Left lung (tissue), 4 donors: ENCODE measurements at regions not wholly inside any gene's neighbourhood (a gene's known extent, or its start where the extent isn't known, plus 50 kb on each side); places are given as distances from the start of the nearest gene placed in this dataset.

ENCODE experiments used
- ATAC-seq: fragments of 200-7000 bp; cut with Tn5 transposase; one replicate; pipeline ENCODE4 v1.9.1; 2020; ENCODE audit warnings: moderate library complexity
- DNase-seq, 4 donors: peaks; one replicate each; pipeline ENCODE4 v3.0.0-alpha.2; 2013 to 2020
- H3K27ac ChIP-seq, 2 donors: fragments of 200-600 bp; sonication (generic) in 1 of 2; one replicate each; pipeline versions ENCODE4 v1.5.0 to v1.8.0; 2020 to 2021
- H3K27me3 ChIP-seq, 2 donors: fragments of 200-600 bp; sonication (generic) in 1 of 2; one replicate each; pipeline versions ENCODE4 v1.5.0 to v1.8.0; 2020 to 2021
- H3K36me3 ChIP-seq, 2 donors: fragments of 200-600 bp; sonication (generic) in 1 of 2; one replicate each; pipeline versions ENCODE4 v1.5.0 to v1.8.0; 2020 to 2021
- H3K4me1 ChIP-seq, 2 donors: fragments of 200-600 bp; one replicate each; pipeline ENCODE4 v1.8.0; 2021
- H3K4me3 ChIP-seq, 2 donors: fragments of 200-600 bp; sonication (generic) in 1 of 2; one replicate each; pipeline versions ENCODE4 v1.5.0 to v1.8.0; 2020 to 2021; ENCODE audit warnings: mild to moderate bottlenecking in 1 of 2
- H3K9me3 ChIP-seq, 2 donors: fragments of 200-600 bp; sonication (generic) in 1 of 2; one replicate each; pipeline versions ENCODE4 v1.5.0 to v1.8.0; 2020 to 2021
- intact Hi-C, 2 donors: fragments of 100-400 bp; cut with DNase I; formaldehyde crosslinking; loops; one replicate each; pipeline versions ENCODE4 v1.11.2 to v1.14.2; 2022
- TF ChIP-seq, protein P1 (sequence below), 2 donors: fragments of 200-600 bp; sonication (generic) in 1 of 2; IDR thresholded peaks; one replicate each; pipeline versions ENCODE4 v1.5.0 to v1.8.0; 2021; ENCODE audit warnings: antibody characterized with exemption in 2 of 2
- donor health status: DM: no; HTN: yes; CAD: no.
- donor health status: DM: no; HTN: no; CAD: no.

DNA sequence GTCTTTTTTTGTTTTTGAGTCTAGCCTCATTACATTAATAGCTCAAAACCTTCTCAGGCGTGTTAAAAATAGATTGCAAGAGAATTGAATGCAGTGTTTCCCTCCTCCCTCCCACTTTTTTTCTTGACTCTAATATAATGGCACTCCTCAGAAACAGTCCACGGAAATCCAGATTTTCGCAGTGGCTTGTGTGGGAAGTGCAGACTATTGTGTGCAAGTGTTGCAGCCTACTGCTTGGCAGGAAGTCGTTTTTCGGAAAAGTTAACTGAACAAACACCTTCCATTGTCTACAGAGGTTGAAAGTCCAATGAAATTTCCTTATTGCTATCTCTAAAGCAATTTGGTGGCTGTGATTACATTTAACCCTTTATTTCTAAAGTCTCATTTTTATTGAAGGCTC, 147.9 kb upstream of the E2F7 start:
- no peaks in the 10 kb centered on the region for H3K36me3 ChIP-seq
- H3K27me3 ChIP-seq: no peaks in the 10 kb centered on the region
- H3K27ac ChIP-seq: no peak overlapping the region
- DNase-seq (no peak), ATAC-seq (no peak)
- H3K9me3 ChIP-seq: peaks cover 0 to 6% of the 10 kb centered on the region in 2 donors
- TF ChIP-seq, protein P1, sequence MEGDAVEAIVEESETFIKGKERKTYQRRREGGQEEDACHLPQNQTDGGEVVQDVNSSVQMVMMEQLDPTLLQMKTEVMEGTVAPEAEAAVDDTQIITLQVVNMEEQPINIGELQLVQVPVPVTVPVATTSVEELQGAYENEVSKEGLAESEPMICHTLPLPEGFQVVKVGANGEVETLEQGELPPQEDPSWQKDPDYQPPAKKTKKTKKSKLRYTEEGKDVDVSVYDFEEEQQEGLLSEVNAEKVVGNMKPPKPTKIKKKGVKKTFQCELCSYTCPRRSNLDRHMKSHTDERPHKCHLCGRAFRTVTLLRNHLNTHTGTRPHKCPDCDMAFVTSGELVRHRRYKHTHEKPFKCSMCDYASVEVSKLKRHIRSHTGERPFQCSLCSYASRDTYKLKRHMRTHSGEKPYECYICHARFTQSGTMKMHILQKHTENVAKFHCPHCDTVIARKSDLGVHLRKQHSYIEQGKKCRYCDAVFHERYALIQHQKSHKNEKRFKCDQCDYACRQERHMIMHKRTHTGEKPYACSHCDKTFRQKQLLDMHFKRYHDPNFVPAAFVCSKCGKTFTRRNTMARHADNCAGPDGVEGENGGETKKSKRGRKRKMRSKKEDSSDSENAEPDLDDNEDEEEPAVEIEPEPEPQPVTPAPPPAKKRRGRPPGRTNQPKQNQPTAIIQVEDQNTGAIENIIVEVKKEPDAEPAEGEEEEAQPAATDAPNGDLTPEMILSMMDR (IDR thresholded peaks at IDR 0.05): no peak
- intact Hi-C loops: no loop called here
- H3K4me1 ChIP-seq: no peaks in the 10 kb centered on the region
- H3K4me3 ChIP-seq: no peak overlapping the region

DNA sequence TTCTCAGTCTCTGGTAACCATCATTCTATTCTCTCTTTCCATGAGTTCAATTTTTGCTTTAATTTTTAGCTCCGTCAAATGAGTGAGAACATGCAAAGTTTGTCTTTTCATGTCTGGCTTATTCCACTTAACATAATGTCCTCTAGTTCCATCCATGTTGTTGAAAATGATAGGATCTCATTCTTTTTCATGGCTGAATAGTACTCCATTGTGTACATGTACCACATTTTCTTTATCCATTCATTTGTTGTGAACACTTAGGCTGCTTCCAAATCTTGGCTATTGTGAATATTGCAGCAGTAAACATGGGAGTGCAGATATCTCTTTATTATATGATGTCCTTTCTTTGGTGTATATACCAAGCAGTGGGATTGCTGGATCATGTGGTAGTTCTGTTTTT, 145.4 kb upstream of the E2F7 start:
- H3K4me3 ChIP-seq: no peak overlapping the region
- intact Hi-C loops: no loop called here
- no peaks in the 10 kb centered on the region for H3K4me1 ChIP-seq
- peaks cover 0 to 6% of the 10 kb centered on the region in 2 donors for H3K9me3 ChIP-seq
- no peak overlapping the region for H3K27ac ChIP-seq
- no peaks in the 10 kb centered on the region for H3K27me3 ChIP-seq
- no peak for DNase-seq
- TF ChIP-seq, protein P1 (IDR thresholded peaks at IDR 0.05): no peak
- ATAC-seq: no peak
- no peaks in the 10 kb centered on the region for H3K36me3 ChIP-seq

DNA sequence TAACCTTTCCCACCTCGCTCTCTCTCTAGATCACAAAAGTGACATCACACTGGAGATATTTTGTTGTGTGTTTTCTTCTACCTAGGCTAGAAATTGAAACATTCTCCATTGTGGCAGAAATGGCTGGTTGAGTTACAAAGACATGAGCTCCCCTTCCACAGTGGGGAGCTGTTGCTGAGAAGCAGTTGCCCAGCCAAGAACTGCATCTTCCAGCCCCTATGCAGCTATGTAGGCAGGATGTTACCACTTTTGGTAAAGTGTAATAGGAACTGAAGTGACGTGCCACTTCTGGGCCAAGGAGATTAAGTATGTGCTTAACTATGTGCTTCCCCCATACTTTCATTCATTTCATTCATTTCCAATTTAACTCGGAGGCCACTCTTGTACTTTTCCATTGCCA, 138.7 kb upstream of the E2F7 start:
- ATAC-seq: no peak
- TF ChIP-seq, protein P1 (IDR thresholded peaks at IDR 0.05): no peak

DNA sequence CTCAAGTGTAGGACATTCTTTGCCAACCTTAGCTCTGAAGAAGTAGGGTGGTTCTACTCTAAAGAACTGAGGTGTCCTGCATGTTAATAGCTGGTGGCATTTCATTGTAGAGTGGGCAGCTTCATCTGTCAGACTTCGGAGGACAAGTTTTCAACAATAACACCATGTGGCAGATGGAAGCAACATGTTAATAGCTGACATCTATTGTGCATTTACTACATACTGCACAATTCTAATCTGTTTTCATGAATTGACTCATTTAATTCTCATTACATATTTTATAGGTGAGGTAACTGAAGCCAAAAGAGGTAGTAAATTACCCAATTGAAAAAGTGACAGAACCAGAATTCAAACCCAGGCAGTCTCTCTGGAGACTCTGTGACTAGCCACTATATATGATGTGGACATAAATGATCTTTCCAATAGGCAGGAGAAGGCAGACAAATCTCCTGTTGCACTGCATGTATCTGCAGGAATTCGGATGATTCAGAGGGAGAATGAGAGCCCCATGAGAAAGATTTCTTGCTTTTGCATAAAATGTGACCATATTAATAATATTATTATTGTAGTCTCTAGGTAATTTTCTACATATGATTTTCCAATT, 137.2 kb upstream of the E2F7 start:
- Histone ChIP-seq H3K36me3 (no peaks in the 10 kb centered on the region), H3K27me3 (no peaks in the 10 kb centered on the region), H3K4me1 (no peaks in the 10 kb centered on the region), H3K4me3 (no peak overlapping the region), H3K27ac (no peak overlapping the region), H3K9me3 (peaks cover 0 to 7% of the 10 kb centered on the region in 2 donors)
- ATAC-seq (no peak), DNase-seq (no peak)
- intact Hi-C loops: no loop called here
- TF ChIP-seq, protein P1 (IDR thresholded peaks at IDR 0.05): no peak

More for the DNA sequence above, 138.7 kb upstream of the E2F7 start:
- Histone ChIP-seq H3K27me3 (no peaks in the 10 kb centered on the region), H3K4me3 (no peak overlapping the region), H3K4me1 (no peaks in the 10 kb centered on the region), H3K9me3 (no peaks in the 10 kb centered on the region), H3K27ac (no peak overlapping the region), H3K36me3 (no peaks in the 10 kb centered on the region)
- DNase-seq: no peak
- intact Hi-C loops: no loop called here

DNA sequence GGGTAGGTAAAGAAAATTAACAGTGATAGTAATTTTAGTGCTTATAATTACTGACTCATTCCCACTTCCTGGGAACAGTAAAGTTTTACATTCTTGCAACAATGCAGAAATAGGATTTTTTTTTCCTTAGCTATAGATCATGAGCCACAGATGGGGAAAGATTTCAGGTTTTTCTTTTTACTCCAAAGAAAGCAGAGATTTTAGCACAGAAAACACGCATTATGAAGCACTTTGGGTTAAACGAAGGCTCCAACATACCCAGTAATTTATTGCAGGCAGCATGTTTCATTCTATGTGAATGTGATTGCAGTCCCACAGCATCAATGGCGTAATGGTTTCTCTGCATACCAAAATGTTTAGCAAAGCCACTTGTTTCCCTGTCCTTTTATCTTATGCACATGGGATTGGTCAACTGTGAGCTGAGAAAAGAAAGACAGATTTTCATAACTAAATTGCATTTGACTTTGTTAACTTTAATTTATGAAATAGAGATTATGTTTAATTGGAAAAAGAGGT, 124.6 kb upstream of the E2F7 start:
- Histone ChIP-seq H3K4me1 (no peaks in the 10 kb centered on the region), H3K36me3 (no peaks in the 10 kb centered on the region), H3K4me3 (no peak overlapping the region), H3K27ac (no peak overlapping the region), H3K27me3 (no peaks in the 10 kb centered on the region), H3K9me3 (no peaks in the 10 kb centered on the region)
- DNase-seq: no peak
- ATAC-seq: no peak
- intact Hi-C loops: loop anchor here in 1 of 2 donors (10.0 kb wide), 1 partner anchor 335 kb away; no protein-coding TSS in a partner anchor
- TF ChIP-seq, protein P1 (IDR thresholded peaks at IDR 0.05): no peak
